GM23338 (cell line): ENCODE measurements at regions not wholly inside any gene's neighbourhood (a gene's known extent, or its start where the extent isn't known, plus 50 kb on each side); places are given as distances from the start of the nearest gene placed in this dataset.

ENCODE experiments used
- ATAC-seq: fragments of 200-7000 bp; cut with Tn5 transposase; 3 replicates; pipeline ENCODE4 v1.9.1; 2020
- DNase-seq: peaks from one replicate; pipeline ENCODE4 v3.0.0-alpha.2; 2015; ENCODE audit warnings: low spot score
- H2AFZ ChIP-seq: fragments of 200-600 bp; sonication (generic); 2 replicates; pipeline ENCODE4 v1.8.0; 2016; ENCODE audit warnings: antibody characterized with exemption, mild to moderate bottlenecking, moderate library complexity
- H3F3A ChIP-seq: fragments of 200-600 bp; sonication (generic); replicated peaks from 2 replicates; pipeline ENCODE4 v1.8.0; 2017; ENCODE audit warnings: antibody characterized with exemption, mixed run types, low read depth
- H3K27ac ChIP-seq: fragments of 200-600 bp; sonication (generic); 2 replicates; pipeline ENCODE4 v1.6.1; 2016; ENCODE audit warnings: low read depth
- H3K27me3 ChIP-seq: fragments of 200-600 bp; sonication (generic); 2 replicates; pipeline ENCODE4 v1.8.0; 2016; ENCODE audit warnings: mild to moderate bottlenecking, mixed run types, moderate library complexity; ENCODE audit not compliant: insufficient read depth
- H3K36me3 ChIP-seq: fragments of 200-600 bp; sonication (generic); 2 replicates; pipeline ENCODE4 v1.8.0; 2016; ENCODE audit warnings: mild to moderate bottlenecking; ENCODE audit not compliant: insufficient read depth
- H3K4me1 ChIP-seq: fragments of 200-600 bp; sonication (generic); 2 replicates; pipeline ENCODE4 v1.8.0; 2016; ENCODE audit warnings: mild to moderate bottlenecking, moderate library complexity; ENCODE audit not compliant: insufficient read depth
- H3K4me2 ChIP-seq: fragments of 200-600 bp; sonication (generic); 2 replicates; pipeline ENCODE4 v1.7.1; 2017; ENCODE audit warnings: mixed run types
- H3K4me3 ChIP-seq: fragments of 200-600 bp; sonication (generic); 2 replicates; pipeline ENCODE4 v1.6.1; 2016; ENCODE audit warnings: mixed run types
- H3K79me2 ChIP-seq: fragments of 200-600 bp; sonication (generic); replicated peaks from 2 replicates; pipeline ENCODE4 v1.8.0; 2017; ENCODE audit warnings: mild to moderate bottlenecking; ENCODE audit not compliant: insufficient read depth
- H3K9me2 ChIP-seq: fragments of 200-600 bp; sonication (generic); 2 replicates; pipeline ENCODE4 v1.8.0; 2017; ENCODE audit not compliant: insufficient read depth
- H4K20me1 ChIP-seq: fragments of 200-600 bp; sonication (generic); replicated peaks from 2 replicates; pipeline ENCODE4 v1.8.0; 2017; ENCODE audit warnings: mild to moderate bottlenecking; ENCODE audit not compliant: insufficient read depth
- H3K27ac Mint-ChIP-seq: 2 replicates; pipeline ENCODE4 v1.8.0; 2020; ENCODE audit warnings: inconsistent platforms, mild to moderate bottlenecking, moderate library complexity, mixed read lengths
- H3K27me3 Mint-ChIP-seq: 3 replicates; pipeline ENCODE4 v1.8.0; 2022; ENCODE audit warnings: low read depth, mild to moderate bottlenecking, moderate library complexity, mixed read lengths, inconsistent platforms; ENCODE audit not compliant: insufficient read depth, poor library complexity
- H3K36me3 Mint-ChIP-seq: 3 replicates; pipeline ENCODE4 v1.8.0; 2021; ENCODE audit warnings: low read depth, mild to moderate bottlenecking, inconsistent platforms, moderate library complexity, mixed read lengths
- H3K4me1 Mint-ChIP-seq: 3 replicates; pipeline ENCODE4 v1.8.0; 2020; ENCODE audit warnings: mild to moderate bottlenecking, inconsistent platforms, mixed read lengths
- H3K4me3 Mint-ChIP-seq: 3 replicates; pipeline ENCODE4 v1.8.0; 2021; ENCODE audit warnings: moderate library complexity, mild to moderate bottlenecking, inconsistent platforms, mixed read lengths
- H3K9me3 Mint-ChIP-seq: 3 replicates; pipeline ENCODE4 v1.8.0; 2020; ENCODE audit warnings: moderate library complexity, mild to moderate bottlenecking, inconsistent platforms, mixed read lengths
- CREB1 ChIP-seq: fragments of 250-450 bp; sonication (Bioruptor Pico); IDR thresholded peaks from 2 replicates; pipeline ENCODE4 v1.5.0; 2020; ENCODE audit warnings: low read depth, mild to moderate bottlenecking, moderate library complexity
- CTCF ChIP-seq, 2 experiments: fragments of 200-600 bp in 1 of 2; sonication (generic) in 1 of 2; conservative IDR thresholded peaks; 2 replicates each; pipeline versions ENCODE4 v1.5.1 to v1.6.1; 2016 to 2017; ENCODE audit warnings: antibody characterized with exemption in 2 of 2, low read depth in 2 of 2, mild to moderate bottlenecking in 2 of 2, moderate library complexity in 1 of 2
- ETS1 ChIP-seq: IDR thresholded peaks from 2 replicates; pipeline ENCODE4 v1.6.1; 2016; ENCODE audit warnings: antibody characterized with exemption
- EZH2 ChIP-seq: fragments of 200-600 bp; sonication (generic); IDR thresholded peaks from one replicate; pipeline ENCODE4 v1.8.0; 2017; ENCODE audit warnings: antibody characterized with exemption, mild to moderate bottlenecking, low read depth; ENCODE audit not compliant: unreplicated experiment
- EZH2phosphoT487 ChIP-seq: fragments of 200-600 bp; sonication (generic); IDR thresholded peaks from one replicate; pipeline ENCODE4 v1.8.1; 2018; ENCODE audit warnings: antibody characterized with exemption; ENCODE audit not compliant: unreplicated experiment
- JUNB ChIP-seq: IDR thresholded peaks from one replicate; pipeline ENCODE4 v1.6.1; 2016; ENCODE audit warnings: antibody characterized with exemption; ENCODE audit not compliant: unreplicated experiment
- NANOG ChIP-seq: IDR thresholded peaks from 2 replicates; pipeline ENCODE4 v1.6.1; 2016; ENCODE audit warnings: antibody characterized with exemption, borderline replicate concordance
- POLR2AphosphoS5 ChIP-seq: IDR thresholded peaks from 2 replicates; pipeline ENCODE4 v1.6.1; 2016; ENCODE audit warnings: antibody characterized with exemption, low read depth
- REST ChIP-seq: IDR thresholded peaks from one replicate; pipeline ENCODE4 v1.6.1; 2018; ENCODE audit warnings: antibody characterized with exemption; ENCODE audit not compliant: unreplicated experiment
- STAT1 ChIP-seq: IDR thresholded peaks from one replicate; pipeline ENCODE4 v1.6.1; 2016; ENCODE audit warnings: antibody characterized with exemption; ENCODE audit not compliant: unreplicated experiment
- ZNF114 ChIP-seq: fragments of 250-450 bp; sonication (Bioruptor Pico); IDR thresholded peaks from 2 replicates; pipeline ENCODE4 v1.5.0; 2020; ENCODE audit warnings: mild to moderate bottlenecking, moderate library complexity
- ZNF331 ChIP-seq: fragments of 250-450 bp; sonication (Bioruptor Pico); IDR thresholded peaks from 2 replicates; pipeline ENCODE4 v1.5.0; 2020; ENCODE audit warnings: low read depth, mild to moderate bottlenecking, moderate library complexity
- ZNF462 ChIP-seq: fragments of 250-450 bp; sonication (Bioruptor Pico); IDR thresholded peaks from 2 replicates; pipeline ENCODE4 v1.5.0; 2020; ENCODE audit warnings: mild to moderate bottlenecking, moderate library complexity

GRCh38 chr4:91826186-91826585 lies 477.6 kb upstream of the GRID2 start:
- Mint-ChIP-seq H3K27me3 (peaks cover 4% of the 10 kb centered on the region), H3K9me3 (peaks cover 25% of the 10 kb centered on the region), H3K36me3 (peaks cover 12% of the 10 kb centered on the region), H3K4me3 (no peak overlapping the region), H3K4me1 (peaks cover 3% of the 10 kb centered on the region; the same call in 1 of the 3 replicates), H3K27ac (no peak overlapping the region)
- H3K4me3 ChIP-seq = no peak overlapping the region
- no peak for ATAC-seq
- H2AFZ ChIP-seq = no peak overlapping the region
- TF ChIP-seq ETS1 (no peak), ZNF331 (no peak), REST (no peak), NANOG (no peak), CREB1 (CRISPR knock-in tag) (no peak), JUNB (no peak), ZNF114 (no peak), EZH2 (no peak), STAT1 (no peak), ZNF462 (CRISPR knock-in tag) (no peak), CTCF (conservative IDR thresholded peaks at IDR 0.05; ENCODE audit: low read depth in 2 of 2) (no peak), EZH2phosphoT487 (no peak), POLR2AphosphoS5 (no peak)
- no peak for DNase-seq
- H3K27ac ChIP-seq = no peak overlapping the region
- H3K9me2 ChIP-seq = no peaks in the 10 kb centered on the region
- no peak overlapping the region for H3K4me2 ChIP-seq
- no peaks in the 10 kb centered on the region; the same call in 1 of the 2 replicates for H3K36me3 ChIP-seq
- H3K4me1 ChIP-seq = no peaks in the 10 kb centered on the region
- no peaks in the 10 kb centered on the region for H3K27me3 ChIP-seq
- no peaks in the 10 kb centered on the region for H4K20me1 ChIP-seq
- no peaks in the 10 kb centered on the region for H3F3A ChIP-seq
- H3K79me2 ChIP-seq = no peaks in the 10 kb centered on the region
